ENCODE measurements at regions not wholly inside any gene's neighbourhood (a gene's known extent, or its start where the extent isn't known, plus 50 kb on each side); places are given as distances from the start of the nearest gene placed in this dataset.

DNA sequence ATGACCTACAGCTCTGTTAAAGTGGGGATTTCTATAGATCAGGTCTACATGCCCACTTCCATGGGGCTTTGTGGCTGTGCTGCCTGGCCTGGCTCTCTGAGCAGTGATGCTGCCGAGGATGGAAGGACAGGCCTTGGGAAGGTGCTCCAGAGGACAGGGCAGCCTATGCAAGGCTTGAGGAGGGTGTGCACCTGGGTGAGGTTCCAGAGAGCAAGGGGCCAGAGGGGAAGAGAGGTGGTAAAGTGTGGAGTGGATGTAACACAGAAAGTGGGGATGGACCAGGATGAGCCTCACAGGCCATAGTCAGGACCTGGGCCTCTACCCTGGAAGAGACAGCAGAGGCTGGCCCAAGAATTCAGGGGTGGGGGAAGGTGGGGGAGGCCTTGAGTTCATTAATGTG, 826.4 kb downstream of the DCDC2C start:
- DNase-seq (ENCODE audit: low read depth, low spot score) = no peak
- TF ChIP-seq, protein P1, sequence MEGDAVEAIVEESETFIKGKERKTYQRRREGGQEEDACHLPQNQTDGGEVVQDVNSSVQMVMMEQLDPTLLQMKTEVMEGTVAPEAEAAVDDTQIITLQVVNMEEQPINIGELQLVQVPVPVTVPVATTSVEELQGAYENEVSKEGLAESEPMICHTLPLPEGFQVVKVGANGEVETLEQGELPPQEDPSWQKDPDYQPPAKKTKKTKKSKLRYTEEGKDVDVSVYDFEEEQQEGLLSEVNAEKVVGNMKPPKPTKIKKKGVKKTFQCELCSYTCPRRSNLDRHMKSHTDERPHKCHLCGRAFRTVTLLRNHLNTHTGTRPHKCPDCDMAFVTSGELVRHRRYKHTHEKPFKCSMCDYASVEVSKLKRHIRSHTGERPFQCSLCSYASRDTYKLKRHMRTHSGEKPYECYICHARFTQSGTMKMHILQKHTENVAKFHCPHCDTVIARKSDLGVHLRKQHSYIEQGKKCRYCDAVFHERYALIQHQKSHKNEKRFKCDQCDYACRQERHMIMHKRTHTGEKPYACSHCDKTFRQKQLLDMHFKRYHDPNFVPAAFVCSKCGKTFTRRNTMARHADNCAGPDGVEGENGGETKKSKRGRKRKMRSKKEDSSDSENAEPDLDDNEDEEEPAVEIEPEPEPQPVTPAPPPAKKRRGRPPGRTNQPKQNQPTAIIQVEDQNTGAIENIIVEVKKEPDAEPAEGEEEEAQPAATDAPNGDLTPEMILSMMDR (conservative IDR thresholded peaks at IDR 0.05) = no peak
- Mint-ChIP-seq H3K27me3 (ENCODE audit: low read depth) (no peaks in the 10 kb centered on the region), H3K27ac (ENCODE audit: unreplicated experiment) (no peak overlapping the region), H3K36me3 (ENCODE audit: low read depth) (no peaks in the 10 kb centered on the region), H3K4me3 (no peak overlapping the region), H3K9me3 (no peaks in the 10 kb centered on the region), H3K4me1 (no peaks in the 10 kb centered on the region)

DNA sequence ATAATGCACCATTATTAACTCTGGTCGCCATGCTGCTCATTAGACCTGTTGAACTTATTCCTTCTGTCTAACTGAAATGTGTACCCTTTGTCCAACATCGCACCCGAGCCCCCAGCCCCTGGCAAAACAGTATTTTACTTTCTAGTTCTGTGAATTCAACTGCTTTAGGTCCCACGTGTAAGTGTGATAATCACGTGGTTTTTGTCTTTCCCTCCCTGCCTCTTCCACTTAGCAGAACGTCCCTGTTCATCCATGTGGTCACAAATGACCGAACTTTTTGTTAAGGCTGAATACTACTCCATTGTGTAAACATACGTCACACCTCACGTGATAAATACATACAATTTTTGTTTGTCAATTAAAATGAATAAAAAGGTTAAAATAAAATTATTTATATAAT, 826.9 kb downstream of the DCDC2C start:
- Mint-ChIP-seq H3K4me1 (no peaks in the 10 kb centered on the region), H3K9me3 (no peaks in the 10 kb centered on the region), H3K36me3 (ENCODE audit: low read depth) (no peaks in the 10 kb centered on the region), H3K27ac (ENCODE audit: unreplicated experiment) (no peak overlapping the region), H3K4me3 (no peak overlapping the region), H3K27me3 (ENCODE audit: low read depth) (no peaks in the 10 kb centered on the region)
- DNase-seq (ENCODE audit: low read depth, low spot score) = no peak
- TF ChIP-seq, protein P1 (conservative IDR thresholded peaks at IDR 0.05) = no peak

DNA sequence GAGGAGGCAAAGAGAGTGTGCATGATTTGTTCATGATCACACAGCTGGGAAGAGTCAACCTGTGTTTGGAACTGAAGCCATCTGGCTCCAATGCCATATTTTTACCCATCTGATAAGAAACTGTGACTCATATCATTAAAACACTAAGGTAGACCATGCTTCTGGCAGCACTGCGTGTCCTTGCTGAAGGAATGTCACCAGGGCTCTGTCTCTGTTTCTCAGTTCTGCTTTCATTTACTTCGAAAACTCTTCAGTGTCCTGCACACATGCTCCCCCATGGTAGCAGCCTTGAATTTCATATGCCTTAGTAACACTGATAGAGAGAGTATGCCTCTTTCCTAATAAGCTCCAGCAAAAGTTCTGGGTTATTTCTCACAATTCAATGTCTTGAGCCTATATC, 830.4 kb downstream of the DCDC2C start:
- no peaks in the 10 kb centered on the region for H3K9me3 Mint-ChIP-seq
- H3K36me3 Mint-ChIP-seq (ENCODE audit: low read depth) = no peaks in the 10 kb centered on the region
- H3K4me1 Mint-ChIP-seq = peaks cover 8% of the 10 kb centered on the region
- H3K27me3 Mint-ChIP-seq (ENCODE audit: low read depth) = no peaks in the 10 kb centered on the region
- no peak overlapping the region for H3K4me3 Mint-ChIP-seq
- no peak for DNase-seq (ENCODE audit: low read depth, low spot score)
- H3K27ac Mint-ChIP-seq (ENCODE audit: unreplicated experiment) = no peak overlapping the region
- TF ChIP-seq, protein P1 (conservative IDR thresholded peaks at IDR 0.05) = no peak

DNA sequence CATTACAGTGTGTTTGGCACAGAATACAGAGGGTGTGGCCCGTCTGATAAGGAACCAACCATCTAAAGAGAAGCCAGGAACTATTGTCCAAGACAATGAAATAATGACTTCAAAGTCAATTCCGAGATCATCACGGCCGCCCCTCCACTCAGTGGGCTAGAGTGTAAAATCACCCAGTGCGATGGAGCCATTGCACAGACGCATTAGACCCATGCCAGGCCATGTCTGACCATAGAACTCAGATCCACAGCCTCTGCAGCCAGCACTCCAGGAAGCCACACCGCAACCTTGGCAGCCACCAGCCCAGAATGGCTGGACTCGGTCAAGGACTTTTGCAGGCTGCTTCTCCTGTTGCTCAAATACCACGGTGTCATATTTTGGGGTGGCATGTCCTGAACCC, 835.7 kb downstream of the DCDC2C start:
- Mint-ChIP-seq H3K27me3 (ENCODE audit: low read depth) (no peaks in the 10 kb centered on the region), H3K4me1 (peaks cover 8% of the 10 kb centered on the region), H3K9me3 (peaks cover 4% of the 10 kb centered on the region), H3K27ac (ENCODE audit: unreplicated experiment) (no peak overlapping the region), H3K4me3 (no peak overlapping the region), H3K36me3 (ENCODE audit: low read depth) (no peaks in the 10 kb centered on the region)
- DNase-seq (ENCODE audit: low read depth, low spot score) = no peak
- TF ChIP-seq, protein P1 (conservative IDR thresholded peaks at IDR 0.05) = no peak

DNA sequence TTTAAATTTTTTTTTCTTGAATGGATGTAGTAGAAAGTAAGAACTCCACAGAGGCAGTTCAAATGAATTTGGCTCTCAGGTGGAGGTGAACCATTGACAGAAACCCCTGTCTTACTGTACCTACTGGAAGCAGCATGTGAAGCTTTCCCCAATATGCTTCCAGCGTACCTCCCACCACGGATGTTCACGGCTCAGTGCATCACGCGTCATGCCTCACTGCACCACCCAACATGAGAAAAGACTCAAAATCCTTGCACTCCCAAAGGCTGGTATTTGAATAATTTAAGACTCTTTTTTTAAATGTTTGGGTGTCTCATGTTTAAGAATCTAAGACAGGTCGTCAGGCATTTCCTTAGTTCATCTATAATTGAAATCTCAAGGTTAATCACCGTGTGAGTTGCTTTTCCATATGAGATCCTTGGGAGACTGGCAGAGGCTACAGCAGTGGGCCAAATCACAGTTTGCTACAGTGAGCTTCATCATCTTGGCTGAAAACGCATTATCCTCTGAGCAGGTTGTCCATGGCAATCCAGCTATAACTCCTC, 846.4 kb downstream of the DCDC2C start:
- no peaks in the 10 kb centered on the region for H3K36me3 Mint-ChIP-seq (ENCODE audit: low read depth)
- TF ChIP-seq, protein P1 (conservative IDR thresholded peaks at IDR 0.05) = no peak
- no peaks in the 10 kb centered on the region for H3K27me3 Mint-ChIP-seq (ENCODE audit: low read depth)
- no peaks in the 10 kb centered on the region for H3K9me3 Mint-ChIP-seq
- DNase-seq (ENCODE audit: low read depth, low spot score) = no peak
- no peak overlapping the region for H3K4me3 Mint-ChIP-seq
- no peaks in the 10 kb centered on the region for H3K4me1 Mint-ChIP-seq
- H3K27ac Mint-ChIP-seq (ENCODE audit: unreplicated experiment) = no peak overlapping the region

Data from neural crest cell (in vitro differentiated cells).